Activated T-cell treated with anti-CD3 and anti-CD28 coated beads, Interleukin-2, amount 50 U/mL, for 4 hours (primary cell): ENCODE measurements at regions not wholly inside any gene's neighbourhood (a gene's known extent, or its start where the extent isn't known, plus 50 kb on each side); places are given as distances from the start of the nearest gene placed in this dataset.

ENCODE experiments used
- ATAC-seq, 2 donors: fragments of 200-7000 bp; cut with Tn5 transposase; one replicate each; pipeline ENCODE4 v1.10.0; 2021
- DNase-seq: peaks from one replicate; pipeline ENCODE4 v3.0.0-alpha.2; 2020
- H3K27me3 Mint-ChIP-seq: one replicate; pipeline ENCODE4 v1.8.0; 2021; ENCODE audit warnings: low read depth, mixed read lengths
- H3K36me3 Mint-ChIP-seq: one replicate; pipeline ENCODE4 v1.8.0; 2022; ENCODE audit warnings: mixed read lengths; ENCODE audit not compliant: insufficient read depth
- H3K4me1 Mint-ChIP-seq: one replicate; pipeline ENCODE4 v1.8.0; 2021; ENCODE audit warnings: low read depth, mixed read lengths
- H3K4me3 Mint-ChIP-seq: one replicate; pipeline ENCODE4 v1.8.0; 2021; ENCODE audit warnings: mild to moderate bottlenecking, moderate library complexity, mixed read lengths
- H3K9me3 Mint-ChIP-seq: one replicate; pipeline ENCODE4 v1.8.0; 2021; ENCODE audit warnings: mixed read lengths

- Mint-ChIP-seq H3K9me3 (no peaks in the 10 kb centered on the region), H3K4me1 (no peaks in the 10 kb centered on the region), H3K27me3 (peaks cover 7% of the 10 kb centered on the region), H3K4me3 (no peak overlapping the region), H3K36me3 (no peaks in the 10 kb centered on the region)
- ATAC-seq (no peak), DNase-seq (no peak)
Observed at GRCh38 chr6:11633741-11634509, 96.4 kb downstream of the TMEM170B start.

- no peak for DNase-seq
- H3K9me3 Mint-ChIP-seq: no peaks in the 10 kb centered on the region
- no peaks in the 10 kb centered on the region for H3K4me1 Mint-ChIP-seq
Observed at GRCh38 chr6:11634948-11635347, 97.4 kb downstream of the TMEM170B start.

GRCh38 chr6:11636121-11636520 lies 98.6 kb downstream of the TMEM170B start:
- Mint-ChIP-seq H3K9me3 (no peaks in the 10 kb centered on the region), H3K4me3 (no peak overlapping the region), H3K36me3 (no peaks in the 10 kb centered on the region), H3K27me3 (no peaks in the 10 kb centered on the region), H3K4me1 (no peaks in the 10 kb centered on the region)
- ATAC-seq (no peak), DNase-seq (no peak)

More at GRCh38 chr6:11634948-11635347, 97.4 kb downstream of the TMEM170B start:
- ATAC-seq: no peak
- no peak overlapping the region for H3K4me3 Mint-ChIP-seq
- peaks cover 5% of the 10 kb centered on the region for H3K27me3 Mint-ChIP-seq
- H3K36me3 Mint-ChIP-seq: no peaks in the 10 kb centered on the region

DNA sequence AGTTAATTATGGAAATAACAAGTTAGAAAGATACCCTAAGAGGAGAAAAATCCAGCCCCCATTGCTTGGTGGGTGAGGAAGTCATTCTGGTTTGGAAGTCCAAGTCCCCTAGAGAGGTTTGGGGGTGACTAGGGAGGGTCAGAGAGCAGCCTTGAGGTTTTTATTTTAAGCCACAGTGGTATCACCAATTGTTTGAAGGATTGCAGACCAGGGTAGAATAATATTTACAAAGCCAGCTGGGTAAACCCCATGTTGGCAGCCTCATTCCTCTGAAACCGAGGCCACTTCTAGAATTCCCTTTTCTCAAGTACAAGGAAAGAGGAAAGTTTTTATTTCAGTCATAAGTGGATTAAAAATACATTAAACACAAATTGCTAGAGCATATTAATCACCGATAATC lies 99.7 kb downstream of the TMEM170B start:
- Mint-ChIP-seq H3K4me3 (no peak overlapping the region), H3K9me3 (no peaks in the 10 kb centered on the region), H3K27me3 (peaks cover 3% of the 10 kb centered on the region), H3K4me1 (no peaks in the 10 kb centered on the region), H3K36me3 (no peaks in the 10 kb centered on the region)
- ATAC-seq (no peak), DNase-seq (no peak)

DNA sequence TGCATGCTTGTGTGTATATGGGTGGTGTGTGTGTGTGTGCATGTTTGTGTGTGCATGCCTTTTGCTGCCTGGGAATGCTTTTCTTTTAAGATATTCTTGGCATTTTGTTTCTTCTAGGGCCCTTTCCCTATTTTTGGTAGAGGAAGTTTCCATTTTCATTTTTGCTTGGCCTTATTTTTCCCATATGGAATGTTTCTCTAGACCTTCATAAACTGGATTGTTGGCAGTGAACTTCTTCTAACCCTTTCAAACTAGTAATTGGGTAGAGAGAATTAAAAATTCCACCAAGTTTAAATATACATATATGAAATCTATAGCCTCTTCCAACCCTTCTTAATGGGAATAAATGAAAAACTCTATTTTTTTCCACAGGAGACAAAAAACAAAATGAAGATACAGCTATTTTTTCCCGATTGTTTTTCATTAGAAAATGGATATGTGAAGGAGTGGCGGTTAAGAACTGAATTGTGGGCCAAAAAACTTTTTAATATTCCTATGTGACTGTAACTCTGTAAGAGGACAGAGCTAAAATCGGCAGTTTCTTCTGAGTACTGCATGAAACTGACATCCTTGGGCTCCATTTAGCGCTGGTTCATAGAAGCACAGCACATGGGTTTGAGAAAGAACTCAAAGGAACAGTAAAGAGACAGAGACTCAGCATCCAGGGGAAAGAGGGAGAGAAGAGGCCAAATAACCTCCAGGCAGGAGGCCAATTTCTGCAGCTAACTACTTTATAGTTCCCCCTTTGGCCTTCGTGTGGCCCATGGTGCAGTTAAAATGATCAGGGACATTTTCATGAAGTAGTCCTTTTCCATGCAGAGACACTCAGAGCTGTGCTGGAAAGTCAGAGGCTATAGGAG lies 102.1 kb downstream of the TMEM170B start:
- no peaks in the 10 kb centered on the region for H3K9me3 Mint-ChIP-seq
- DNase-seq (no peak), ATAC-seq (no peak)
- H3K27me3 Mint-ChIP-seq: peaks cover 3% of the 10 kb centered on the region
- H3K4me3 Mint-ChIP-seq: no peak overlapping the region
- H3K36me3 Mint-ChIP-seq: no peaks in the 10 kb centered on the region
- no peaks in the 10 kb centered on the region for H3K4me1 Mint-ChIP-seq

DNA sequence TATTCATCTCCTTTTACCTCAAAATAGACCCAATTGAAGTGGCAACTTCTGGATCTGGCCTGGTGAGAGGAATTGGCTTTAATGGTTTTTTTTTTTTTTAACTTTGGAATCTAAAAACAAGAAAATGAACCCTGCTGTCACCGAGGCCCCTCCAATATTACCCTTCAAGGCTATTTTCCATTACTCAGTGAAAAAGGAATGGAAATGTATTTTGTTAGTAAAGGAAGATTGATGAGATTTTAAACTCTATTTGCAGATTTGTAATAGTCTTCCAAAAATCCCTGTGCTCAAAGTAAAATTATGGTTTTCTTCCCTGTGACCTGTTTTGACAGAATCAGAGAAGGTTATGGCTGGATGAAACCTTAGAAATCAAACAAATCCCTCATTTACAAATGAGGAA lies 102.9 kb downstream of the TMEM170B start:
- no peaks in the 10 kb centered on the region for H3K9me3 Mint-ChIP-seq
- H3K27me3 Mint-ChIP-seq: peaks cover 4% of the 10 kb centered on the region
- no peak for ATAC-seq
- DNase-seq: no peak
- H3K4me1 Mint-ChIP-seq: no peaks in the 10 kb centered on the region
- no peaks in the 10 kb centered on the region for H3K36me3 Mint-ChIP-seq
- no peak overlapping the region for H3K4me3 Mint-ChIP-seq

- no peak for DNase-seq
- no peak for ATAC-seq
- H3K27me3 Mint-ChIP-seq: peaks cover 7% of the 10 kb centered on the region
Observed at GRCh38 chr6:11644071-11644470, 106.5 kb downstream of the TMEM170B start.

GRCh38 chr6:11644601-11645000 lies 107.1 kb downstream of the TMEM170B start:
- no peaks in the 10 kb centered on the region for H3K9me3 Mint-ChIP-seq
- H3K4me3 Mint-ChIP-seq: no peak overlapping the region
- no peak for DNase-seq
- H3K27me3 Mint-ChIP-seq: peaks cover 7% of the 10 kb centered on the region
- ATAC-seq: no peak
- H3K36me3 Mint-ChIP-seq: no peaks in the 10 kb centered on the region
- no peaks in the 10 kb centered on the region for H3K4me1 Mint-ChIP-seq

More at GRCh38 chr6:11644071-11644470, 106.5 kb downstream of the TMEM170B start:
- Mint-ChIP-seq H3K36me3 (no peaks in the 10 kb centered on the region), H3K9me3 (no peaks in the 10 kb centered on the region), H3K4me3 (no peak overlapping the region), H3K4me1 (no peaks in the 10 kb centered on the region)

GRCh38 chr6:11645016-11645415 lies 107.5 kb downstream of the TMEM170B start:
- H3K27me3 Mint-ChIP-seq: peaks cover 7% of the 10 kb centered on the region
- H3K4me3 Mint-ChIP-seq: no peak overlapping the region
- H3K36me3 Mint-ChIP-seq: no peaks in the 10 kb centered on the region
- no peak for DNase-seq
- ATAC-seq: no peak
- no peaks in the 10 kb centered on the region for H3K9me3 Mint-ChIP-seq
- H3K4me1 Mint-ChIP-seq: no peaks in the 10 kb centered on the region

DNA sequence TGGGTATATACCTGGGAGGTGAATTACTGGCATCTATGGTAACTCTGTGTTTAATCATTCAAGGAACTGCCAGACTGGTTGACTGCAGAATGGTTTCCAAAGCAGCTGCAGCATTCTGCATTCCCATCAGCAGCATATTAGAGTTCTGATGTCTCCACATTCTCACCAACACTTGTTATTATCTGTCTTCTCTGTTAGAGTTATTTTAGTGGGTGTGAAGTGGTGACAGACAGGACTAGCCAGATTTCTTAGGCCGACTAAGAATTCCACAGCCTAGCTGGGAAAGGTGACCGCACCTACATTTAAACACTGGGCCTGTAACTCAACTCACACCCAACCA lies 110.9 kb downstream of the TMEM170B start:
- Mint-ChIP-seq H3K4me3 (no peak overlapping the region), H3K27me3 (peaks cover 4% of the 10 kb centered on the region), H3K36me3 (no peaks in the 10 kb centered on the region), H3K9me3 (no peaks in the 10 kb centered on the region), H3K4me1 (peaks cover 4% of the 10 kb centered on the region)
- DNase-seq (no peak), ATAC-seq (no peak)

DNA sequence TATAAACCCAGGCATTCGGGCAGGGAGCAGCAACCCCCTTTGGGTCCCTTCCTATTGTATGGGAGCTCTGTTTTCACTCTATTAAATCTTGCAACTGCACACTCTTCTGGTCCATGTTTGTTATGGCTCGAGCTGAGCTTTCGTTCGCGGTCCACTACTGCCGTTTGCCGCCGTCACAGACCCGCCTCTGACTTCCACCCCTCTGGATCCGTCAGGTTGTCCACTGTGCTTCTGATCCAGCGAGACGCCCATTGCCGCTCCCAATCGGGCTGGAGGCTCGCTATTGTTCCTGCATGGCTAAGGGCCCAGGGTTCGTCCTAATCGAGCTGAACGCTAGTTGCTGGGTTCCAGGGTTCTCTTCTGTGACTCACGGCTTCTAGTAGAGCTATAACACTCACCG lies 111.3 kb downstream of the TMEM170B start:
- Mint-ChIP-seq H3K4me3 (no peak overlapping the region), H3K36me3 (no peaks in the 10 kb centered on the region), H3K27me3 (peaks cover 4% of the 10 kb centered on the region), H3K4me1 (peaks cover 9% of the 10 kb centered on the region), H3K9me3 (no peaks in the 10 kb centered on the region)
- ATAC-seq (no peak), DNase-seq (no peak)

DNA sequence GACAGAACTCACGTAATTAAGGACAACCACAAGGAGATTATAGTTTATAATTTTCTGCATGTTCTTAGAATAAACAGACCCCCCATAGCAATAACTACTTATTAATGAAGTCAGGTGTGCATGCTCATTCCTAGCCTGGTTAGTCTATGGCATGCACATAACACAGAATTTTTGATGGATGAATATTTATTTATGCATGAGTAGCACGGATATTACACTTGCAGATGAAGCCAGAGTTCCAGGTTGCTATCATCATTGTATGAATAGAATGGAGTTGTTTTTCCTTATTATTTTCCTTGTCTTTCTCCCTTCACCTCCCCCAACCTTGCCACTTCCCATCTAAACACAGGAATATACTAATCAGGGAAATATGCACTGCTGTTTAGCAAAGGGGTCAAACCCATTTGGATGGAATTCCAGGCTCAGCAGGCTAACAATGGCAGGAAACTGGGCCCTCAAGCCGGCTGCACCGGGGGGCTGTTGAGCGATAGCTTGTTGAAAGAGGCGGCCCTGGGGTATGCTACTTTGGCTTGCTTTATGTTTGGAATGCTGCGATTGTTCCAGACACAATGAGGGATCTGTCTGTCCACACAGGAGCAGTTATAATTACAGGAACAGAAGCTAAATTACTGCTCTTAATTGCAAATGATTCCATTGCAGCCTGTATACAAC lies 112.6 kb downstream of the TMEM170B start:
- H3K27me3 Mint-ChIP-seq: peaks cover 4% of the 10 kb centered on the region
- no peak for DNase-seq
- no peak overlapping the region for H3K4me3 Mint-ChIP-seq
- H3K4me1 Mint-ChIP-seq: peaks cover 9% of the 10 kb centered on the region
- ATAC-seq: no peak
- no peaks in the 10 kb centered on the region for H3K9me3 Mint-ChIP-seq
- no peaks in the 10 kb centered on the region for H3K36me3 Mint-ChIP-seq

DNA sequence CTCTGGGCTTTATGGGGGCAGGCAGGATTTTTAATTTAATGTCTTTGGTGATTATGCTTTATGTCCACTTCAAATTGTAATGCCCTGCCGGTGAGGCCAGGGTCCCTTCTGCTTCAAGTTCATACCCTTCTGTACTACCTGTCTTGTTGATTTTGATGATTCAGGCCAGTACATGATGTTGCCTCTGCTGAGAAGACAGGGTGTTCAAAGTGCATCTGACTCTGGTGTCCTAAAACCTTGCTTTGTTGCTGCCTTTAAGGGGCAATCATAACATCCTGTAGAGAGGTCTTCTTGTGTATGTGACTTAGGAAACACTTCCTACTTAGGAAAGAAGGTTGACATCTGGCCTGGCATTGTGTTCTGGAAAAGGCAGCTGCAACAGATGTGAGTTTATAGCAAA lies 113.2 kb downstream of the TMEM170B start:
- H3K4me1 Mint-ChIP-seq: peaks cover 11% of the 10 kb centered on the region
- H3K36me3 Mint-ChIP-seq: no peaks in the 10 kb centered on the region
- H3K4me3 Mint-ChIP-seq: no peak overlapping the region
- DNase-seq: no peak
- no peak for ATAC-seq
- no peaks in the 10 kb centered on the region for H3K9me3 Mint-ChIP-seq
- peaks cover 1% of the 10 kb centered on the region for H3K27me3 Mint-ChIP-seq

DNA sequence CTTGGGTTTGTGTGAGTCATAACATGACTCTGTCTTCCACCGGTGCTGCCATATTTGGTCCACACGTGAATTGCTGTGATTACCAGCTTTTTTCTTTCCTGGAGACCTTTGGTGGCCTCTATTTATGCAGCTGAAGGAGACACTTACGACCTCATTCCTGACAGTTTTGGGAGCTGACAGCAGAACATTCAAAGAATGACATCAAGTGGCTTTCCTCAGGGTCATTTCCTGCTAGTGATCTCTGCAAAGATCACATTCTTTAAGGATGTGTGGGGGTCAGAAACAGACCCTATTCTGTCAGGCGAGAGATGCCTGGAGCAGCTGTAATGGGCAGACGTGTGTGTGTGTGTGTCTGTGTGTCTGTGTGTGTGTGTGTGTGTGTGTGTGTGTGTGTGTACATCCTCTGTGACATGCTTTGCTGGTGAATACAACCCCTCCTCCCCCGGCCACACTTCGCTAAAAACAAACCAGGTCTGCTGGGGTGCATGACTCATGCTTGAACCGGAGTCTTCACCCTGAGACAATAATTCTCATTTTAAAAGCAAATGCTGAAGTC lies 115.6 kb downstream of the TMEM170B start:
- no peaks in the 10 kb centered on the region for H3K9me3 Mint-ChIP-seq
- peaks cover 12% of the 10 kb centered on the region for H3K4me1 Mint-ChIP-seq
- no peaks in the 10 kb centered on the region for H3K27me3 Mint-ChIP-seq
- peak; percentile 24 for DNase-seq
- ATAC-seq: peak; percentile 53 to 77
- H3K4me3 Mint-ChIP-seq: no peak overlapping the region
- H3K36me3 Mint-ChIP-seq: no peaks in the 10 kb centered on the region
